Eye (tissue), 1 donor: ENCODE measurements at regions not wholly inside any gene's neighbourhood (a gene's known extent, or its start where the extent isn't known, plus 50 kb on each side); places are given as distances from the start of the nearest gene placed in this dataset.
A peak's percentile ranks its signal among the peaks of the same experiment; 100 is the strongest.

Experiments
- DNase-seq: peaks from one replicate; pipeline ENCODE4 v3.0.0-alpha.2; 2015

GRCh38 chr4:143083756-143084472 is 100.8 kb upstream of the USP38 start:
- DNase-seq = peak; percentile 13

DNA sequence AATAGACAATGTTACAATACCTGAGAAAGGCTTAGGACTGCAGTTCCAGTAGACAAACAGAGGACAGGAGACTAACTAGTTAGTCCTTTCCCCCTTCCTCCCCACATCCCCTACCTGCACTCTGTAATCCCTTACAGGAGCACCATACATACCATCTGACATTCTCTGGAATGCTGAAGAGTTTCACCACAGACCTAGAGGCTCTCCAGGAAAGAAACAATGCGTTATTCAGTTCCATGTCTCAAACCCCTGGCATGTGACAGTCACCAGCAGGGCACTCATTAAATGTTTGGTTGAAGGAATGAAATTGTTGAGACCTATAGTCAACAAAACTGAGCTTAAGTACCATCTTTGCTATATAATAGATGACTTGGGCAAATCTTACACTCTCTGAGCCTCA is 100.2 kb upstream of the USP38 start:
- no peak for DNase-seq

- peak; percentile 22 for DNase-seq
Observed at GRCh38 chr4:143085224-143085623, 99.5 kb upstream of the USP38 start.

DNA sequence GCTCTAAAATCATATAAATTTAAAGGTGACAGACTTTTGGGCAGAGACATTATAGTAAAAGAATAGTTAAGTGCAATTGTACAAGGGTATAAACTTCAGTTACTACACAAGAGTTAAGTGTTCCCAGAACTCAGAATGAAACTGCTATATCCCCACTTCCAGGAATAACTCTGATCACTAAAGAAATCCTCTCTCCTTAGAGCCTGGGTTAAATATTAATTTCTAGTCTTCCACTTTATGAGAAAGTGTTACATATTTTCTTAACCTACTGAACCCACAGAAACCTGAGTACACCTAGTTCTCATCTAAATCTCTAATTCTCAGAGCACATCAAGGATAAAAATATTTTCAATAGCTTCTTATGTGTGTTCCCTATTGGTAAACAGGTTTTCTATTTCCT is 99.1 kb upstream of the USP38 start:
- DNase-seq = no peak

- no peak for DNase-seq
Observed at GRCh38 chr4:143089291-143089690, 95.4 kb upstream of the USP38 start.

DNA sequence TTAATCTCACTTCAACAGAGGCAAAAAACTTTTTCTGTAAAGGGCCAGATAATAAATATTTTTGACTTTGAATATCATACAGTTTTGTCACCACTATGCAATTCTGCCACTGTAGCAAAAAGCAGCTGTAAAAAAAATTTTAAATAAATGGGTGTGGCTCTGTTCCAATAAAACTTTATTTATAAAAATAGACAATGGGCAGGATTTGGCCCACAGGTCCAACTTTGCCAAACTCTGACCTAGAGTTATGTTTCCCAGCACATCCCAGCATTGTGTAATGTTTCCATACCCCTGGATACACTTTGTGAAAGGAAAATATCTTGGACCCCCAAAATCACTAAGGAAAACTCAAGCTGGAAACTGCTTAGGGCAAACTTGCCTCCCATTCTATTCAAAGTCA is 94.9 kb upstream of the USP38 start:
- DNase-seq = no peak

DNA sequence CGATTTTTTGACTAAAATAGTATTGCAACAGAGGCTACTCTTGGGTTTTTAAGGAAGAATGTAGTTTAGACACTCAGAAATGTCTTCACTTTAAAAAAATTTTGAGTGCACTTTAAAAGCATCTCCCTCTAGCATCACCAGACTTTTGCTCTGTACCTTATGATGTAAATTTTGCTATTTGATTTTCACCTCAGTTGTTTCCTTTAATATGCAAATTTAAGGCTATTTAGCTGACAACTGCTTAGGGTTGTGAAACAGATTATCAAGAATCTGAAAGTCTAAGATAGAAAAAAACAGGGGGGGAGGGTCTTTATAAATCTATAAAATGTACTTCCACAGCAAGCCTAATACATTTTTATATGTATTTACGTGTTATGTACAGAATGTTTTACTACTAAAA is 92.9 kb upstream of the USP38 start:
- DNase-seq = no peak

DNA sequence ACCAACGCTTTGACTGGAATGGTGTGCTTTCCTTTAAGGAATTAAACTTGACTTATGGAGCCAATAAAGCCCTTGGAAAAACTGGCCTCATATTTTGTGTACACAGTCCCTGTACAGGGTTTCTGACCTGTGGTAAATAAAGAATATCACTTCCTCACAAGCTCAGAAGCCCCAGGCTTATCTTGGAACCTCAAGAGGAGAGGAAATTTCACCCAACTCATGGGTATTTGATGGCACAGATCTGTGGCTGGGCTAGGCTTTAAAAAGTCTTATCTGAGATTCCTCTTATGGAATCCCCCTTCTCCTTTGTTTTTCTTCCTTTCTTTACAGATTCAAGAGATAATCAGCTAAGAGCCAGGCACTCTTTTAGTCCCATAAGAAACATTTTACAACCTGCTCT is 89.3 kb upstream of the USP38 start:
- no peak for DNase-seq

- DNase-seq = no peak
Observed at GRCh38 chr4:143097751-143098150, 87.0 kb upstream of the USP38 start.

DNA sequence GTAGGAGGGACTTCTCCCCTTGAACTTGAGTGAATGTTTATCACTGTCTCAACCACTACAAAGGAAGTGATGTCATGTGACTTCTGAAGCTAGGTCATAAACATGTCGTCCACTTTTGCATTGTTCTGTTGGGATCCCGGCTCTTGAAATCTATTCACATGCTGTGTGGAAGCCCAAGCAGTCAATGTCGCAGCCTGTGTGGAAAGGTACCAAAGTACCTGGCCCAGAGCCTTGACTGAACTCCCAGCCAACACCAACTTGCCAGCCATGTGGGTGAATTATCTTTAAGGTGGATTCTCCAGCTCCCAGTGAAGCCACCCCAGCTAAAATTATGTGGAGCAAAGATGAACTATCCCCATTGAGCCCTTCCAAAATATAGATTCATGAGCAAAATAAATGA is 85.0 kb upstream of the USP38 start:
- DNase-seq = no peak

GRCh38 chr4:143109376-143109775 is 75.3 kb upstream of the USP38 start:
- no peak for DNase-seq

GRCh38 chr4:143118663-143119062 is 66.1 kb upstream of the USP38 start:
- no peak for DNase-seq

DNA sequence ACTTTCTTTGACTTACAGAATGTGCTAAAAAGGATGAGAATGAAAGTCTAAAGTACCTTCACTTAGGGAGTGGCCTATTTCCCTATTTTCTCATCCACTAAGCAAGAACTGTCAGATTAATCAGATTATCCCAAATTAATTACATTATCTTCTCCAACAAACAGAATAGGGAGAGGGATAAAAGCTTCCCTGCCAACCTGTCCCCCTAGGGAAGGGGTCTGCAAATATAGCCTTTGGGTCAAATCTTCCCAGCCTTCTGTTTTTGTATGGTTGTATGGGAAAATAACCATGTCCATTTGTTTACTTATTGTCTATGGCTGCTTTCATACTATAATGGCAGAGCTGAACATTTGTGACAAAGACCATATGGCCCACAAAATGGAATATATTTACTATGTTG is 57.1 kb upstream of the USP38 start:
- no peak for DNase-seq

- DNase-seq = no peak
Observed at GRCh38 chr4:143133977-143134376, 50.7 kb upstream of the USP38 start.
